Aorta (tissue), 5 donors: ENCODE measurements at regions not wholly inside any gene's neighbourhood (a gene's known extent, or its start where the extent isn't known, plus 50 kb on each side); places are given as distances from the start of the nearest gene placed in this dataset.

ENCODE experiments used
- ATAC-seq: fragments of 200-7000 bp; cut with Tn5 transposase; one replicate; pipeline ENCODE4 v1.9.1; 2022; ENCODE audit warnings: moderate library complexity; ENCODE audit not compliant: low FRiP score
- DNase-seq, 2 donors: peaks; one replicate each; pipeline ENCODE4 v3.0.0-alpha.2; 2020
- H3K27ac ChIP-seq, 2 donors: one replicate each; pipeline ENCODE4 v1.5.1; 2013; ENCODE audit warnings: low read length in 2 of 2, mild to moderate bottlenecking in 2 of 2, moderate library complexity in 2 of 2, control low read depth in 1 of 2, inconsistent platforms in 1 of 2, low read depth in 1 of 2
- H3K27me3 ChIP-seq, 2 donors: one replicate each; pipeline ENCODE4 v1.6.1; 2013; ENCODE audit warnings: control low read depth in 1 of 2, low read length in 1 of 2, mild to moderate bottlenecking in 1 of 2, moderate library complexity in 1 of 2; ENCODE audit not compliant: insufficient read depth in 2 of 2, control insufficient read depth in 1 of 2
- H3K36me3 ChIP-seq, 2 donors: one replicate each; pipeline ENCODE4 v1.6.1; 2013; ENCODE audit warnings: control low read depth in 1 of 2, low read length in 1 of 2, mild to moderate bottlenecking in 1 of 2; ENCODE audit not compliant: insufficient read depth in 2 of 2, control insufficient read depth in 1 of 2
- H3K4me1 ChIP-seq, 2 donors: one replicate each; pipeline ENCODE4 v1.6.1; 2013; ENCODE audit warnings: low read length in 2 of 2, control low read depth in 1 of 2, mild to moderate bottlenecking in 1 of 2, moderate library complexity in 1 of 2; ENCODE audit not compliant: insufficient read depth in 2 of 2, control insufficient read depth in 1 of 2
- H3K4me3 ChIP-seq, 2 donors: one replicate each; pipeline ENCODE4 v1.5.1; 2013; ENCODE audit warnings: low read length in 2 of 2, control low read depth in 1 of 2, mild to moderate bottlenecking in 1 of 2
- H3K9me3 ChIP-seq: one replicate; pipeline ENCODE4 v1.6.1; 2013; ENCODE audit warnings: mild to moderate bottlenecking, low read length; ENCODE audit not compliant: control insufficient read depth
- WGBS, 2 donors: extraction: QIAGEN DNeasy Blood & Tissue Kit; methylation state at CpG; one replicate each; pipeline ENCODE4 v1.1.7; 2013; 5-methylcytosine and 5-hydroxymethylcytosine counted together
- intact Hi-C, 2 donors: fragments of 100-400 bp; cut with DNase I; formaldehyde crosslinking; loops; one replicate each; pipeline versions ENCODE4 v1.14.2 to v1.15.0; 2022
- donor health status: healthy with polysubstance abuse.
- donor health status: Bipolar disorder and iron deficiency.
- donor health status: DM: no; HTN: no; CAD: no.
- donor health status: DM: no; HTN: no; CAD: no.
- donor health status: DM: yes; HTN: yes; CAD: no.

GRCh38 chr7:94335586-94335985 lies 59.1 kb upstream of the COL1A2 start:
- Histone ChIP-seq H3K4me1 (no peaks in the 10 kb centered on the region), H3K27me3 (no peaks in the 10 kb centered on the region), H3K27ac (no peak overlapping the region), H3K9me3 (no peaks in the 10 kb centered on the region), H3K4me3 (no peak overlapping the region), H3K36me3 (no peaks in the 10 kb centered on the region)
- intact Hi-C loops, result no loop called here
- no peak for ATAC-seq
- WGBS, 2 donors, result 89 to 98% methylated on average over 1 of the region's 1 CpG
- no peak for DNase-seq

GRCh38 chr7:94336009-94336408 lies 58.7 kb upstream of the COL1A2 start:
- 86 to 90% methylated on average over 2 of the region's 2 CpGs for WGBS, 2 donors
- ATAC-seq (no peak), DNase-seq (no peak)
- Histone ChIP-seq H3K4me1 (no peaks in the 10 kb centered on the region), H3K27me3 (no peaks in the 10 kb centered on the region), H3K36me3 (no peaks in the 10 kb centered on the region), H3K4me3 (no peak overlapping the region), H3K27ac (no peak overlapping the region), H3K9me3 (no peaks in the 10 kb centered on the region)
- intact Hi-C loops, result no loop called here

GRCh38 chr7:94338921-94339371 lies 55.7 kb upstream of the COL1A2 start:
- DNase-seq, result no peak
- intact Hi-C loops, result no loop called here

GRCh38 chr7:94344826-94345225 lies 49.9 kb upstream of the COL1A2 start:
- WGBS, 2 donors, result 91 to 93% methylated on average over 1 of the region's 1 CpG
- intact Hi-C loops, result loop anchor here (5.0 kb wide), 2 partner anchors 33 to 43 kb away; no protein-coding TSS in a partner anchor
- H3K36me3 ChIP-seq, result no peaks in the 10 kb centered on the region

More at GRCh38 chr7:94338921-94339371, 55.7 kb upstream of the COL1A2 start:
- Histone ChIP-seq H3K36me3 (no peaks in the 10 kb centered on the region), H3K4me1 (no peaks in the 10 kb centered on the region), H3K9me3 (no peaks in the 10 kb centered on the region), H3K27ac (no peak overlapping the region), H3K27me3 (no peaks in the 10 kb centered on the region), H3K4me3 (no peak overlapping the region)
- no peak for ATAC-seq
- WGBS, 2 donors, result 79 to 81% methylated on average over 2 of the region's 2 CpGs

More at GRCh38 chr7:94344826-94345225, 49.9 kb upstream of the COL1A2 start:
- DNase-seq (no peak), ATAC-seq (no peak)
- Histone ChIP-seq H3K4me3 (no peak overlapping the region), H3K4me1 (peaks cover 0 to 3% of the 10 kb centered on the region in 2 donors), H3K27me3 (no peaks in the 10 kb centered on the region), H3K27ac (no peak overlapping the region), H3K9me3 (no peaks in the 10 kb centered on the region)
